ENCODE measurements at regions not wholly inside any gene's neighbourhood (a gene's known extent, or its start where the extent isn't known, plus 50 kb on each side); places are given as distances from the start of the nearest gene placed in this dataset.

- 43% methylated on average over 3 of the region's 3 CpGs for WGBS (ENCODE audit: missing lambda C conversion rate)
- H3K27ac ChIP-seq: no peak overlapping the region
- H3K4me2 ChIP-seq: no peak overlapping the region
- H3K4me3 ChIP-seq: no peak overlapping the region
- ChIA-PET CTCF (no interaction called here), POLR2A (no interaction called here)
- TF ChIP-seq ESRRA (IDR thresholded peaks at IDR 0.05; ENCODE audit: borderline replicate concordance, low read length): no peak
- H3K4me1 ChIP-seq: no peaks in the 10 kb centered on the region
- no peak for FAIRE-seq
- no peak for DNase-seq (ENCODE audit: low read depth in 1 of 2, low spot score in 1 of 2)
- ATAC-seq: no peak
- H3K9me3 ChIP-seq: no peaks in the 10 kb centered on the region
Observed at GRCh38 chr4:134756421-134756820, 554.8 kb upstream of the PABPC4L start.

- Histone ChIP-seq H3K4me2 (no peak overlapping the region), H3K27ac (no peak overlapping the region), H3K9me3 (no peaks in the 10 kb centered on the region), H3K4me1 (no peaks in the 10 kb centered on the region), H3K4me3 (no peak overlapping the region)
- DNase-seq (ENCODE audit: low read depth in 1 of 2, low spot score in 1 of 2) (no peak), ATAC-seq (no peak), FAIRE-seq (no peak)
- ChIA-PET POLR2A (no interaction called here), CTCF (no interaction called here)
- WGBS (ENCODE audit: missing lambda C conversion rate): 28% methylated on average over 6 of the region's 6 CpGs
- no peak for TF ChIP-seq NPAS2 (CRISPR knock-in tag; IDR thresholded peaks at IDR 0.05; ENCODE audit: borderline replicate concordance)
Observed at GRCh38 chr4:134754301-134755019, 552.9 kb upstream of the PABPC4L start.

GRCh38 chr4:134753390-134753789 is 551.8 kb upstream of the PABPC4L start:
- no peak for ATAC-seq
- no peak for TF ChIP-seq FOSB (CRISPR knock-in tag; IDR thresholded peaks at IDR 0.05)
- TF ChIP-seq MAFK (IDR thresholded peaks at IDR 0.05; ENCODE audit: partially characterized antibody): peak; percentile 82
- TF ChIP-seq CHD2 (IDR thresholded peaks at IDR 0.05; ENCODE audit: low read length, partially characterized antibody): no peak
- no peak for TF ChIP-seq ZNF302 (CRISPR knock-in tag; IDR thresholded peaks at IDR 0.05)
- TF ChIP-seq ZFP36 (IDR thresholded peaks at IDR 0.05; ENCODE audit: borderline replicate concordance, partially characterized antibody): no peak
- Histone ChIP-seq H3K27ac (no peak overlapping the region), H3K4me1 (no peaks in the 10 kb centered on the region), H3K4me3 (no peak overlapping the region), H3K9me3 (no peaks in the 10 kb centered on the region), H3K4me2 (no peak overlapping the region)
- ChIA-PET CTCF (no interaction called here), POLR2A (no interaction called here)
- no peak for DNase-seq (ENCODE audit: low read depth in 1 of 2, low spot score in 1 of 2)
- FAIRE-seq: no peak
- 0% methylated on average over 1 of the region's 1 CpG for WGBS (ENCODE audit: missing lambda C conversion rate)

GRCh38 chr4:134747108-134747805 is 545.7 kb upstream of the PABPC4L start:
- Histone ChIP-seq H3K27ac (no peak overlapping the region), H3K4me3 (no peak overlapping the region), H3K9me3 (no peaks in the 10 kb centered on the region), H3K4me2 (no peak overlapping the region), H3K4me1 (no peaks in the 10 kb centered on the region)
- FAIRE-seq (no peak), DNase-seq (ENCODE audit: low read depth in 1 of 2, low spot score in 1 of 2) (no peak), ATAC-seq (no peak)
- WGBS (ENCODE audit: missing lambda C conversion rate): 19% methylated on average over 3 of the region's 6 CpGs
- no peak for TF ChIP-seq HDAC2 (IDR thresholded peaks at IDR 0.05)
- no peak for TF ChIP-seq POLR2A (IDR thresholded peaks at IDR 0.05; ENCODE audit: low read length)
- TF ChIP-seq RNF2 (IDR thresholded peaks at IDR 0.05; ENCODE audit: borderline replicate concordance, low read depth): no peak
- ChIA-PET POLR2A (no interaction called here), CTCF (no interaction called here)

- no peaks in the 10 kb centered on the region for H3K4me1 ChIP-seq
- no peak for DNase-seq (ENCODE audit: low read depth in 1 of 2, low spot score in 1 of 2)
- TF ChIP-seq MAFK (IDR thresholded peaks at IDR 0.05; ENCODE audit: partially characterized antibody) (no peak), SMC3 (IDR thresholded peaks at IDR 0.05) (no peak), NFE2L2 (conservative IDR thresholded peaks at IDR 0.05; ENCODE audit: low read length) (no peak), HDAC2 (IDR thresholded peaks at IDR 0.05) (no peak), ZSCAN20 (CRISPR knock-in tag; IDR thresholded peaks at IDR 0.05) (no peak), GATA3 (IDR thresholded peaks at IDR 0.05; ENCODE audit: borderline replicate concordance) (no peak), USF2 (IDR thresholded peaks at IDR 0.05) (no peak), ESRRA (IDR thresholded peaks at IDR 0.05; ENCODE audit: borderline replicate concordance, low read length) (no peak), FOSB (CRISPR knock-in tag; IDR thresholded peaks at IDR 0.05) (no peak), PBX3 (IDR thresholded peaks at IDR 0.05) (no peak), CEBPB (IDR thresholded peaks at IDR 0.05) (no peak), HOXA7 (CRISPR knock-in tag; IDR thresholded peaks at IDR 0.05) (no peak), EHF (CRISPR knock-in tag; IDR thresholded peaks at IDR 0.05) (no peak), POLR2AphosphoS2 (conservative IDR thresholded peaks at IDR 0.05; ENCODE audit: low read length) (no peak)
- H3K9me3 ChIP-seq: no peaks in the 10 kb centered on the region
- ChIA-PET POLR2A (no interaction called here), CTCF (interaction anchor here (1.1 kb wide), 1 partner anchor 21 kb away, joined by 3 read pairs; no protein-coding TSS in a partner anchor)
- WGBS (ENCODE audit: missing lambda C conversion rate): 5% methylated on average over 1 of the region's 1 CpG
- H3K4me3 ChIP-seq: no peak overlapping the region
- no peak overlapping the region for H3K27ac ChIP-seq
- H3K4me2 ChIP-seq: no peak overlapping the region
- ATAC-seq: no peak
- no peak for FAIRE-seq
Observed at GRCh38 chr4:134740290-134740689, 538.7 kb upstream of the PABPC4L start.

Measured in A549 (cell line).